ENCODE measurements at regions not wholly inside any gene's neighbourhood (a gene's known extent, or its start where the extent isn't known, plus 50 kb on each side); places are given as distances from the start of the nearest gene placed in this dataset.

DNA sequence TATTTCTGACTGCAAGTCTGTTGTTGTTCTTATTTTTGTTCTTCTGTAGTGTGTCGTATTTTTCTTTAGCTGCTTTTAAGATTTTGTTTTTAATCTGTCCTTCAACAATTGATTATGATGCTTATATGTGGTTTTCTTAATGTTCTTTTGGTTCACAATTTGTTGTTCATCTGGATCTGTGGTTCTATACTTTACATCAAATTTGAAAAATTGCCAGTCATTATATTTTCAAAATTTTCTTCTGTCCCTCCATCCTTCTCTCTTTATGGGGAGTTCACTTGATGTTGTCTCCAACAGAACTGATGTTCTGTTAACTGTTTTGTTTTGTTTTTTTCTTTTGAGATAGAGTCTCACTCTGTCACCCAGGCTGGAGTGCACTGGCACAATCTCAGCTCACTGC lies 378.5 kb upstream of the CD180 start:
- TF ChIP-seq POLR2AphosphoS5 (IDR thresholded peaks at IDR 0.05; ENCODE audit: low read depth, low read length) = no peak
- no peak for TF ChIP-seq TAF1 (IDR thresholded peaks at IDR 0.05; ENCODE audit: borderline replicate concordance, insufficient read depth, low read length)
- TF ChIP-seq, protein P1, sequence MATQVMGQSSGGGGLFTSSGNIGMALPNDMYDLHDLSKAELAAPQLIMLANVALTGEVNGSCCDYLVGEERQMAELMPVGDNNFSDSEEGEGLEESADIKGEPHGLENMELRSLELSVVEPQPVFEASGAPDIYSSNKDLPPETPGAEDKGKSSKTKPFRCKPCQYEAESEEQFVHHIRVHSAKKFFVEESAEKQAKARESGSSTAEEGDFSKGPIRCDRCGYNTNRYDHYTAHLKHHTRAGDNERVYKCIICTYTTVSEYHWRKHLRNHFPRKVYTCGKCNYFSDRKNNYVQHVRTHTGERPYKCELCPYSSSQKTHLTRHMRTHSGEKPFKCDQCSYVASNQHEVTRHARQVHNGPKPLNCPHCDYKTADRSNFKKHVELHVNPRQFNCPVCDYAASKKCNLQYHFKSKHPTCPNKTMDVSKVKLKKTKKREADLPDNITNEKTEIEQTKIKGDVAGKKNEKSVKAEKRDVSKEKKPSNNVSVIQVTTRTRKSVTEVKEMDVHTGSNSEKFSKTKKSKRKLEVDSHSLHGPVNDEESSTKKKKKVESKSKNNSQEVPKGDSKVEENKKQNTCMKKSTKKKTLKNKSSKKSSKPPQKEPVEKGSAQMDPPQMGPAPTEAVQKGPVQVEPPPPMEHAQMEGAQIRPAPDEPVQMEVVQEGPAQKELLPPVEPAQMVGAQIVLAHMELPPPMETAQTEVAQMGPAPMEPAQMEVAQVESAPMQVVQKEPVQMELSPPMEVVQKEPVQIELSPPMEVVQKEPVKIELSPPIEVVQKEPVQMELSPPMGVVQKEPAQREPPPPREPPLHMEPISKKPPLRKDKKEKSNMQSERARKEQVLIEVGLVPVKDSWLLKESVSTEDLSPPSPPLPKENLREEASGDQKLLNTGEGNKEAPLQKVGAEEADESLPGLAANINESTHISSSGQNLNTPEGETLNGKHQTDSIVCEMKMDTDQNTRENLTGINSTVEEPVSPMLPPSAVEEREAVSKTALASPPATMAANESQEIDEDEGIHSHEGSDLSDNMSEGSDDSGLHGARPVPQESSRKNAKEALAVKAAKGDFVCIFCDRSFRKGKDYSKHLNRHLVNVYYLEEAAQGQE (IDR thresholded peaks at IDR 0.05; ENCODE audit: insufficient read depth in 1 of 2, low read depth in 2 of 2, low read length in 2 of 2) = no peak
- TF ChIP-seq SIN3A (IDR thresholded peaks at IDR 0.05; ENCODE audit: borderline replicate concordance, insufficient read depth, low read length) = no peak
- no peak for TF ChIP-seq FOXP2 (optimal IDR thresholded peaks at IDR 0.05; ENCODE audit: borderline replicate concordance, extremely low read depth, extremely low read length, insufficient read depth)

All from PFSK-1 (cell line).